Astrocyte (in vitro differentiated cells and primary cell): ENCODE measurements at regions not wholly inside any gene's neighbourhood (a gene's known extent, or its start where the extent isn't known, plus 50 kb on each side); places are given as distances from the start of the nearest gene placed in this dataset.

Experiments used
- DNase-seq: peaks from one replicate; pipeline ENCODE4 v3.0.0-alpha.2; 2010; ENCODE audit warnings: low read depth
- FAIRE-seq: peaks from 2 replicates; lab custom pipeline; 2011; peaks lifted over from hg19 to GRCh38; lab: Jason Lieb, UNC
- H2AFZ ChIP-seq: 2 replicates; pipeline ENCODE4 v1.6.0; 2012; ENCODE audit warnings: low read depth, low read length, inconsistent platforms
- H3K27ac ChIP-seq: 2 replicates; pipeline ENCODE4 v1.5.1; 2011; ENCODE audit warnings: low read depth, low read length, inconsistent platforms
- H3K27me3 ChIP-seq: 2 replicates; pipeline ENCODE4 v1.6.0; 2011; ENCODE audit warnings: low read length, inconsistent platforms; ENCODE audit not compliant: insufficient read depth
- H3K36me3 ChIP-seq: 2 replicates; pipeline ENCODE4 v1.5.1; 2011; ENCODE audit warnings: low read length, inconsistent platforms; ENCODE audit not compliant: insufficient read depth
- H3K4me1 ChIP-seq: 2 replicates; pipeline ENCODE4 v1.5.1; 2011; ENCODE audit warnings: low read length, inconsistent platforms; ENCODE audit not compliant: insufficient read depth
- H3K4me2 ChIP-seq: 2 replicates; pipeline ENCODE4 v1.6.0; 2012; ENCODE audit warnings: low read length, inconsistent platforms
- H3K4me3 ChIP-seq: 2 replicates; pipeline ENCODE4 v1.5.1; 2011; ENCODE audit warnings: low read depth, mild to moderate bottlenecking, low read length, inconsistent platforms; ENCODE audit not compliant: insufficient read depth
- H3K79me2 ChIP-seq: 2 replicates; pipeline ENCODE4 v1.6.0; 2012; ENCODE audit warnings: mild to moderate bottlenecking, low read length, inconsistent platforms; ENCODE audit not compliant: insufficient read depth
- H3K9ac ChIP-seq: 2 replicates; pipeline ENCODE4 v1.6.0; 2012; ENCODE audit warnings: mild to moderate bottlenecking, low read length, inconsistent platforms
- H3K9me3 ChIP-seq: 2 replicates; pipeline ENCODE4 v1.5.1; 2012; ENCODE audit warnings: low read depth, mild to moderate bottlenecking, low read length, inconsistent platforms; ENCODE audit not compliant: insufficient read depth
- H4K20me1 ChIP-seq: 2 replicates; pipeline ENCODE4 v1.6.0; 2012; ENCODE audit warnings: low read length, inconsistent platforms; ENCODE audit not compliant: insufficient read depth
- H3K27ac Mint-ChIP-seq: one replicate; pipeline ENCODE4 v1.8.0; 2021; ENCODE audit warnings: mild to moderate bottlenecking, mixed read lengths; ENCODE audit not compliant: unreplicated experiment
- H3K27me3 Mint-ChIP-seq: one replicate; pipeline ENCODE4 v1.8.0; 2021; ENCODE audit warnings: low read depth, mixed read lengths; ENCODE audit not compliant: unreplicated experiment
- H3K36me3 Mint-ChIP-seq: one replicate; pipeline ENCODE4 v1.8.0; 2021; ENCODE audit warnings: low read depth, mixed read lengths; ENCODE audit not compliant: unreplicated experiment
- H3K4me1 Mint-ChIP-seq: one replicate; pipeline ENCODE4 v1.8.0; 2021; ENCODE audit warnings: low read depth, mixed read lengths; ENCODE audit not compliant: unreplicated experiment
- H3K4me3 Mint-ChIP-seq: one replicate; pipeline ENCODE4 v1.8.0; 2021; ENCODE audit warnings: mild to moderate bottlenecking, moderate library complexity, mixed read lengths; ENCODE audit not compliant: unreplicated experiment
- H3K9me3 Mint-ChIP-seq: one replicate; pipeline ENCODE4 v1.8.0; 2021; ENCODE audit warnings: mild to moderate bottlenecking, mixed read lengths; ENCODE audit not compliant: unreplicated experiment
- EZH2 ChIP-seq: IDR thresholded peaks from 2 replicates; pipeline ENCODE4 v1.6.1; 2012; ENCODE audit warnings: mild to moderate bottlenecking, low read length, inconsistent platforms; ENCODE audit not compliant: insufficient read depth
- TF ChIP-seq, protein P1 (sequence below): IDR thresholded peaks from 2 replicates; pipeline ENCODE4 v1.5.1; 2011; ENCODE audit warnings: low read depth, mild to moderate bottlenecking, inconsistent platforms, low read length, moderate library complexity; ENCODE audit not compliant: insufficient read depth

DNA sequence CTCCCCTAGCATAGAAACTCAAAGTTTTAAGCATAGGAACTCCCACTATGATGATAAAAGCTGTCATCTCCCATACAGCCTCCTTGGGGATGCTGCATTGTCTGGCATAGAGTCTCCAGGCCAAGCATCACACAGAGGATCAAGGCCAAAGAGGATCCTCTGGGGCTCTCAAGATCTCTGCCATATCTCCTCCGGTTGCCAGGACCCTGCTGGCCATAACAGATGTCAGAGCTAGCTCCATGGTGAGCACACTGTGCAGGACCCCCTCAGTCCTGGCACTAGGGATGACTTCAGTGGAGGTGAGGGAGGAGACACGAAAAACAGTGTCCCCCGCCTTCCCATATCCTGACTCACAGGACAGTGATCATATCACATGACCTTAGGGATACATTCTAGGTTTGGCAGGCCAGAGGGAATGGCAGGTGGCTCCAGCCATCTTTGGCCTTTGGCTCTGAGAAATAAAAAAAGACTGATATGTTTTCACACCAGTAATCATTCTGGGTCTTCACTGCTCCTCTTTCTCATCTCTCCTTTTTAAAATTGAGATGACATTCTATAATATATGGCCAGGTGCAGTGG, 235.0 kb downstream of the MYCN start:
- Mint-ChIP-seq H3K36me3 (no peaks in the 10 kb centered on the region), H3K4me1 (peaks cover 6% of the 10 kb centered on the region), H3K27ac (no peak overlapping the region), H3K4me3 (no peak overlapping the region), H3K9me3 (no peaks in the 10 kb centered on the region), H3K27me3 (peaks cover 11% of the 10 kb centered on the region)
- H2AFZ ChIP-seq = no peak overlapping the region
- H3K27ac ChIP-seq = no peak overlapping the region
- no peak overlapping the region for H3K4me3 ChIP-seq
- TF ChIP-seq EZH2 = no peak
- no peaks in the 10 kb centered on the region for H3K27me3 ChIP-seq
- no peak overlapping the region for H3K9ac ChIP-seq
- no peak overlapping the region for H3K4me2 ChIP-seq
- no peaks in the 10 kb centered on the region for H4K20me1 ChIP-seq
- no peaks in the 10 kb centered on the region for H3K36me3 ChIP-seq
- no peaks in the 10 kb centered on the region for H3K79me2 ChIP-seq
- no peaks in the 10 kb centered on the region for H3K4me1 ChIP-seq
- DNase-seq (no peak), FAIRE-seq (no peak)
- H3K9me3 ChIP-seq = no peaks in the 10 kb centered on the region

DNA sequence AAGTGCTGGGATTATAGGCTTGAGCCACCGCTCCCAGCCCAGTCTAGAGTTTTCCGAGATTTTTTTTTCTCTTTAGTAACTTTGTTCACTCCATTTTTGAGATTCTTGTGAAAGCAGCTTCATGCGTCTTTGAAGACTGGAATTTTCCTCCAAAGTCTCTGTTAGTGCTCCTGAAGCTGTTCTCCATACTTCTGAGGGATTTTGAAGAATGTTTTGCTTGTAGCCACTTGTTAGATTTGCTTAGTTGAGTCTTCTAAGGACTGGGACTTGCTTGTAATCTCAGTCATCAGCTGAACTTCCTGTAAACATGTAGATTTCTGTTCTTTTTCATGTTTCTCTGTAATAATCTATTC, 234.3 kb downstream of the MYCN start:
- H3K79me2 ChIP-seq = no peaks in the 10 kb centered on the region
- H4K20me1 ChIP-seq = no peaks in the 10 kb centered on the region
- no peak for FAIRE-seq
- H3K27ac ChIP-seq = no peak overlapping the region
- no peak overlapping the region for H3K9ac ChIP-seq
- no peak overlapping the region for H3K27ac Mint-ChIP-seq
- no peak for TF ChIP-seq EZH2
- TF ChIP-seq, protein P1, sequence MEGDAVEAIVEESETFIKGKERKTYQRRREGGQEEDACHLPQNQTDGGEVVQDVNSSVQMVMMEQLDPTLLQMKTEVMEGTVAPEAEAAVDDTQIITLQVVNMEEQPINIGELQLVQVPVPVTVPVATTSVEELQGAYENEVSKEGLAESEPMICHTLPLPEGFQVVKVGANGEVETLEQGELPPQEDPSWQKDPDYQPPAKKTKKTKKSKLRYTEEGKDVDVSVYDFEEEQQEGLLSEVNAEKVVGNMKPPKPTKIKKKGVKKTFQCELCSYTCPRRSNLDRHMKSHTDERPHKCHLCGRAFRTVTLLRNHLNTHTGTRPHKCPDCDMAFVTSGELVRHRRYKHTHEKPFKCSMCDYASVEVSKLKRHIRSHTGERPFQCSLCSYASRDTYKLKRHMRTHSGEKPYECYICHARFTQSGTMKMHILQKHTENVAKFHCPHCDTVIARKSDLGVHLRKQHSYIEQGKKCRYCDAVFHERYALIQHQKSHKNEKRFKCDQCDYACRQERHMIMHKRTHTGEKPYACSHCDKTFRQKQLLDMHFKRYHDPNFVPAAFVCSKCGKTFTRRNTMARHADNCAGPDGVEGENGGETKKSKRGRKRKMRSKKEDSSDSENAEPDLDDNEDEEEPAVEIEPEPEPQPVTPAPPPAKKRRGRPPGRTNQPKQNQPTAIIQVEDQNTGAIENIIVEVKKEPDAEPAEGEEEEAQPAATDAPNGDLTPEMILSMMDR = no peak
- H3K36me3 ChIP-seq = no peaks in the 10 kb centered on the region
- H3K4me3 Mint-ChIP-seq = no peak overlapping the region
- no peak overlapping the region for H3K4me3 ChIP-seq
- no peak for DNase-seq
- no peak overlapping the region for H2AFZ ChIP-seq
- no peaks in the 10 kb centered on the region for H3K4me1 ChIP-seq
- peaks cover 11% of the 10 kb centered on the region for H3K27me3 Mint-ChIP-seq
- H3K4me1 Mint-ChIP-seq = peaks cover 2% of the 10 kb centered on the region
- no peaks in the 10 kb centered on the region for H3K9me3 Mint-ChIP-seq
- no peak overlapping the region for H3K4me2 ChIP-seq
- H3K36me3 Mint-ChIP-seq = no peaks in the 10 kb centered on the region
- H3K9me3 ChIP-seq = no peaks in the 10 kb centered on the region
- H3K27me3 ChIP-seq = no peaks in the 10 kb centered on the region

DNA sequence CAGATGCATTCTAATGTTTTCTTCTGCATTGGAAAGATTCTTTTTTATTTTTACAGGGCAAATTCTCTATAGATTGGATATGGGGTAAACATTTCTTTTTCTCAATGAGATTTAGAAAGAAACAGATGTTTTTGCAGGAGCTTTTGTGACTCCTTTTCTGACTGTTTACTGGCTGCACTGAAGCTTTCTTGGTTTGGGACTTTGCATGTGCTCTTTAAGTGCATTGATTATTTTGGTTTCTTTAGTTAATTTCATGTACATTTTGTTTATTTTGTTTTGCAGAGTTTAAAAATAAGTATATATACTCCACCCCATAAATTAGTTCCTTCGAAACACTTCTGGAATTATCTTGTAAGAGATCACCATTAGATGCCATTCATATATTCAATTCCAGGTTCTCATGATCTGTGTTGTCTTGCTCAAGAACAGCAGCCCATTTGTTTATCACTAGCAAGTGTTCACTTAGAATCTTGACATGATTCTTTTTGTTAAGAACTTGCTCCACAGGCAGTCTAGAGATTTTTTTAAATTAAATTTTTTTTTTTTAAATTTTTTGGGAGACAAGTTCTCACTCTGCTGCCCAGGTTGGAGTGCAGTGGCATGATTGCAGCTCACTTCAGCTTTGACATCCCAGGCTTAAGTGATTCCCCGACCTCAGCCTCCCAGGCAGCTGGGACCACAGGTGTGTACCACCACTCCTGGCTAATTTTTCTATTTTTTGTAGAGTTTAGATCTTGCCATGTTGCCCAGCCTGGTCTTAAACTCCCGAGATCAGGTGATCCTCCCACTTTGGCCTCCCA, 233.7 kb downstream of the MYCN start:
- H3K4me1 Mint-ChIP-seq = no peaks in the 10 kb centered on the region
- no peak for FAIRE-seq

More for the DNA sequence above, 233.7 kb downstream of the MYCN start:
- no peak overlapping the region for H3K27ac ChIP-seq
- no peaks in the 10 kb centered on the region for H3K4me1 ChIP-seq
- H3K27ac Mint-ChIP-seq = no peak overlapping the region
- no peaks in the 10 kb centered on the region for H3K27me3 ChIP-seq
- peaks cover 9% of the 10 kb centered on the region for H3K27me3 Mint-ChIP-seq
- DNase-seq = no peak
- no peaks in the 10 kb centered on the region for H3K36me3 Mint-ChIP-seq
- H2AFZ ChIP-seq = no peak overlapping the region
- TF ChIP-seq, protein P1 = no peak
- no peak for TF ChIP-seq EZH2
- no peak overlapping the region for H3K4me2 ChIP-seq
- no peak overlapping the region for H3K4me3 Mint-ChIP-seq
- H3K36me3 ChIP-seq = no peaks in the 10 kb centered on the region
- no peaks in the 10 kb centered on the region for H4K20me1 ChIP-seq
- no peak overlapping the region for H3K9ac ChIP-seq
- H3K4me3 ChIP-seq = no peak overlapping the region
- H3K9me3 Mint-ChIP-seq = no peaks in the 10 kb centered on the region
- no peaks in the 10 kb centered on the region for H3K9me3 ChIP-seq
- no peaks in the 10 kb centered on the region for H3K79me2 ChIP-seq
